ENCODE measurements at regions not wholly inside any gene's neighbourhood (a gene's known extent, or its start where the extent isn't known, plus 50 kb on each side); places are given as distances from the start of the nearest gene placed in this dataset.

DNA sequence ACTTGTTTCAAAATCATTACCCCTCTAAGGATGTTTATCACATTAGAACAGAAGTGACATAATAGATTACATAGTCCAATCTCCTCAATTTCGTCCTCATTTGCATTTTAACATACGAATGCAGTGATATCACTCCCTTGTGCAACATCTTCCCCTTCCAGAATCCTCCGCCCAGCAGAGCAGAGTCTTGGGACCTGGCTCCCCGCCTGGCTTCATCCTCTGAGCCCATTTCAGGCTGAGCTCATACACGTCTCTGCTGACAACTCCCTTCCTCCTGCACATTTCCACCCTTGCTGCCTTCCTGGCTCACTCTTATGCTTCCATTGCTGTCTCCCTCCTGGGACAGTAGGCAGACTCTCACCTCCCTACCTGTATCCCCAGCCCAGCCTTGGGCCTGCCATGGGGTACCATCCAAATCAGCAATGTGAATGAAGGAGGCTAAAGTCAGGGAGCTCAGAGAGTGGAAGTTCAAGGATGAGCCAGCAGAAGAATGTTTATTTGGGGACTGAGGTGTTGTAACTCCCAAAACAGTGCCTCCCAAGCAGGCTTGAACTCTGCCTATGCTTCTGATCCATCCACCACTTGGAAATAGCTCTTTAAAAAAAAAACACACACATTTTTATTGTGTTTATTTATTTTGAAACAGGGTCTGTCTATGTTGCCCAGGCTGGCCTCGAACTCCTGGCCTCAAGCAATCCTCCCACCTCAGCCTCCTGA is 165.2 kb downstream of the TMEM200C start:
- peak in 1 of 2 donors; percentile 38 for TF ChIP-seq POLR2AphosphoS5 (IDR thresholded peaks at IDR 0.05)
- TF ChIP-seq, protein P1, sequence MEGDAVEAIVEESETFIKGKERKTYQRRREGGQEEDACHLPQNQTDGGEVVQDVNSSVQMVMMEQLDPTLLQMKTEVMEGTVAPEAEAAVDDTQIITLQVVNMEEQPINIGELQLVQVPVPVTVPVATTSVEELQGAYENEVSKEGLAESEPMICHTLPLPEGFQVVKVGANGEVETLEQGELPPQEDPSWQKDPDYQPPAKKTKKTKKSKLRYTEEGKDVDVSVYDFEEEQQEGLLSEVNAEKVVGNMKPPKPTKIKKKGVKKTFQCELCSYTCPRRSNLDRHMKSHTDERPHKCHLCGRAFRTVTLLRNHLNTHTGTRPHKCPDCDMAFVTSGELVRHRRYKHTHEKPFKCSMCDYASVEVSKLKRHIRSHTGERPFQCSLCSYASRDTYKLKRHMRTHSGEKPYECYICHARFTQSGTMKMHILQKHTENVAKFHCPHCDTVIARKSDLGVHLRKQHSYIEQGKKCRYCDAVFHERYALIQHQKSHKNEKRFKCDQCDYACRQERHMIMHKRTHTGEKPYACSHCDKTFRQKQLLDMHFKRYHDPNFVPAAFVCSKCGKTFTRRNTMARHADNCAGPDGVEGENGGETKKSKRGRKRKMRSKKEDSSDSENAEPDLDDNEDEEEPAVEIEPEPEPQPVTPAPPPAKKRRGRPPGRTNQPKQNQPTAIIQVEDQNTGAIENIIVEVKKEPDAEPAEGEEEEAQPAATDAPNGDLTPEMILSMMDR (IDR thresholded peaks at IDR 0.05), result no peak
- Histone ChIP-seq H3K36me3 (no peaks in the 10 kb centered on the region), H3K4me3 (no peak overlapping the region), H3K27me3 (peaks cover 0 to 10% (median 0%) of the 10 kb centered on the region in 4 donors), H3K9me3 (no peaks in the 10 kb centered on the region), H3K4me1 (no peaks in the 10 kb centered on the region), H3K27ac (replicated peaks in 1 of 4) (no peak overlapping the region)
- intact Hi-C loops (cut with DNase I), result no loop called here
- 59% methylated on average over 6 of the region's 6 CpGs for WGBS
- no peak for DNase-seq (ENCODE audit: extremely low spot score)

DNA sequence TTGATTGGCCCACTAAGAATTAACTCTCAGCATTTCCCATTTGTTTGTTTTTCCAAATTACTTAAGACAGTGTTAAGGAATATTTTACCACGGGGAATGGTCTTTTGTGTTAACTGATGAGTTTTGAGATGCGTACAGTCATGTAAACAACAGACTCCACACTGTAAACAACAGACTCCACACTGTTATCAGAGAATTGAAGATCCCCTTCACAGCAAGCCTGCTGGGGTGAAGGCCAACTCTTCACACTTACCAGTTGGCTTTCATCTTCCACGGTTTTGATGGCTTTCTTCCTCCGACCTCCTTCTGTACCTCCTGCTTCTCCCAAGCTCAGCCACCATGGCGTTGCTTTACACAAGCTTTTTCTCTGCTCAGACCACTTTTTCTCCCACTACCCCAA is 166.8 kb downstream of the TMEM200C start:
- Histone ChIP-seq H3K27ac (replicated peaks in 1 of 4) (no peak overlapping the region), H3K27me3 (peaks cover 0 to 9% (median 0%) of the 10 kb centered on the region in 4 donors), H3K4me1 (no peaks in the 10 kb centered on the region), H3K4me3 (no peak overlapping the region), H3K36me3 (no peaks in the 10 kb centered on the region), H3K9me3 (no peaks in the 10 kb centered on the region)
- no peak for DNase-seq (ENCODE audit: extremely low spot score)
- WGBS, result 11% methylated on average over 5 of the region's 5 CpGs
- TF ChIP-seq, protein P1 (IDR thresholded peaks at IDR 0.05), result no peak
- TF ChIP-seq EP300 (IDR thresholded peaks at IDR 0.05), result no peak
- TF ChIP-seq POLR2AphosphoS5 (IDR thresholded peaks at IDR 0.05), result no peak
- TF ChIP-seq POLR2A (IDR thresholded peaks at IDR 0.05; ENCODE audit: low read depth), result no peak
- intact Hi-C loops (cut with DNase I), result no loop called here

DNA sequence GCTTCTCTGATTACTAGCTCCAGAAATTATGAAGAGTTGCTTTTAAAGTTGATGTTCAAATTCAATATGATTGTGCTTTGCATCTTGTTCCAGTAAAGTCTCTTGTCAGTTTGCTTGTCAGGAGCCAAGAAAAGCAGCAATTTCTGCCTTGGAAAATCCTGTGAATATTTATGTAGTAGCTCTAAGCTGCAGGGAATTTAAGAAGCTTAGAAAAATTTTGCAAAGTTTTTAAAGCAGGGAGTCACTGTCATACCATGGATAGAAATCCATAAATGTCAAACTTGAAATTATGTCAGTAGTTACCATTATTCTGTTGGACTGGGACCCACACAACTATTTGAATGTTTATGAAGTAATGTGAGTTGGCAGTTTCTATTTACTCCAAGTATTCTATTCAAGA is 169.3 kb downstream of the TMEM200C start:
- no peaks in the 10 kb centered on the region for H3K9me3 ChIP-seq
- intact Hi-C loops (cut with DNase I), result no loop called here
- H3K4me1 ChIP-seq, result no peaks in the 10 kb centered on the region
- H3K27me3 ChIP-seq, result peaks cover 0 to 9% (median 0%) of the 10 kb centered on the region in 4 donors
- no peak for DNase-seq (ENCODE audit: extremely low spot score)
- H3K36me3 ChIP-seq, result no peaks in the 10 kb centered on the region
- no peak for TF ChIP-seq EP300 (IDR thresholded peaks at IDR 0.05)
- TF ChIP-seq, protein P1 (IDR thresholded peaks at IDR 0.05), result no peak
- no peak for TF ChIP-seq POLR2A (IDR thresholded peaks at IDR 0.05; ENCODE audit: low read depth)
- no peak for TF ChIP-seq POLR2AphosphoS5 (IDR thresholded peaks at IDR 0.05)
- no peak overlapping the region for H3K4me3 ChIP-seq
- no peak overlapping the region for H3K27ac ChIP-seq (replicated peaks in 1 of 4)

DNA sequence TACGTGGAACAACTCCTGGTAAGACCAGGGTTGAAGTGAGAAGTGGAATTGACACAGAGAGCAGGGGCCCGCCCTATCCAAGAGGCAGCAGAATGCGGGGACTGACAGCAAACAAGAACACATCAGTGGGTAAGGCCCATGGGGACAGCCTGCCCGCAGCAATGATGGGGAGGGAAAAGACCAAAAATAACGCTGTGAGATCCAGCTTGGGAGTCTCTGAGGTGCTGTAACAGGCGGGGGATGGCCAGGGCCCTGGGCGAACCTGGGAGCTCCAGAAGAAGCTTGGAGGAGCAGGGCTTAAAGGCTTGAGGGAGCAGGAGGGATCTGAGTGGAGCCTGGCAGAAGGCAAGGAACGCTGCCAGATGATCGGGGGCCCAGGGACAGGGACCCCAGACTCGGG is 173.4 kb downstream of the TMEM200C start:
- Histone ChIP-seq H3K4me3 (no peak overlapping the region), H3K27ac (replicated peaks in 1 of 4) (no peak overlapping the region), H3K27me3 (peaks cover 0 to 16% (median 0%) of the 10 kb centered on the region in 4 donors), H3K36me3 (no peaks in the 10 kb centered on the region), H3K9me3 (no peaks in the 10 kb centered on the region), H3K4me1 (no peaks in the 10 kb centered on the region)
- WGBS, result 86% methylated on average over 10 of the region's 10 CpGs
- DNase-seq (ENCODE audit: extremely low spot score), result no peak
- TF ChIP-seq EP300 (IDR thresholded peaks at IDR 0.05) (no peak), POLR2AphosphoS5 (IDR thresholded peaks at IDR 0.05) (no peak), POLR2A (IDR thresholded peaks at IDR 0.05; ENCODE audit: low read depth) (no peak)
- TF ChIP-seq, protein P1 (IDR thresholded peaks at IDR 0.05), result no peak
- intact Hi-C loops (cut with DNase I), result no loop called here

DNA sequence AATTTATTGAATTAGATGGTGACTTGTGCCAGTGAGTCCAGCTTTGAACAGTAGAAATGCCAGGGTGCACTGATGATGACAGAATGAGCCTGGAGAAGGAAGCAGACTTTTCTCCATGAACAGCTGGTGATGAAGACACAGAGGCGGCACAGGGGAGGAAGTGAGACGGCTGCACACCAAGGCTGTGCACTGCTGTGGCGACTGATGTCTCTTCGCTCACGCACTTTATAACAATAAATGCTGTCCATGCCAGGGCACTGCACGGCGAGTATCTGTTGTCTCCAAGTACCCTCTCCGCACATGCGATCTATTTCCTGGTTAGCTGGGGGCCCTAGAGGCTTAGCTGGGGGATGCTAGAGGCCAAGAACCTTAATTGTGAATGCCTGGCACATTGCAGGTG is 175.2 kb downstream of the TMEM200C start:
- WGBS, result 59% methylated on average over 8 of the region's 9 CpGs
- no peaks in the 10 kb centered on the region for H3K4me1 ChIP-seq
- no peak overlapping the region for H3K27ac ChIP-seq (replicated peaks in 1 of 4)
- no peak for TF ChIP-seq POLR2A (IDR thresholded peaks at IDR 0.05; ENCODE audit: low read depth)
- no peak for TF ChIP-seq POLR2AphosphoS5 (IDR thresholded peaks at IDR 0.05)
- TF ChIP-seq EP300 (IDR thresholded peaks at IDR 0.05), result no peak
- TF ChIP-seq, protein P1 (IDR thresholded peaks at IDR 0.05), result no peak
- intact Hi-C loops (cut with DNase I), result no loop called here
- no peak overlapping the region for H3K4me3 ChIP-seq
- no peaks in the 10 kb centered on the region for H3K36me3 ChIP-seq
- H3K27me3 ChIP-seq, result peaks cover 0 to 19% (median 0%) of the 10 kb centered on the region in 4 donors
- H3K9me3 ChIP-seq, result no peaks in the 10 kb centered on the region
- no peak for DNase-seq (ENCODE audit: extremely low spot score)

Measured in esophagus muscularis mucosa (tissue), 4 donors.